ENCODE measurements at regions not wholly inside any gene's neighbourhood (a gene's known extent, or its start where the extent isn't known, plus 50 kb on each side); places are given as distances from the start of the nearest gene placed in this dataset.

GRCh38 chr1:87926131-87926830, 597.6 kb downstream of the LMO4 start:
- H4K20me1 ChIP-seq (ENCODE audit: insufficient read depth, low read depth, low read length) = no peaks in the 10 kb centered on the region
- H3K79me2 ChIP-seq (ENCODE audit: low read length) = no peaks in the 10 kb centered on the region
- H3K9me2 ChIP-seq (replicated peaks; ENCODE audit: insufficient read depth, low read length) = no peaks in the 10 kb centered on the region

DNA sequence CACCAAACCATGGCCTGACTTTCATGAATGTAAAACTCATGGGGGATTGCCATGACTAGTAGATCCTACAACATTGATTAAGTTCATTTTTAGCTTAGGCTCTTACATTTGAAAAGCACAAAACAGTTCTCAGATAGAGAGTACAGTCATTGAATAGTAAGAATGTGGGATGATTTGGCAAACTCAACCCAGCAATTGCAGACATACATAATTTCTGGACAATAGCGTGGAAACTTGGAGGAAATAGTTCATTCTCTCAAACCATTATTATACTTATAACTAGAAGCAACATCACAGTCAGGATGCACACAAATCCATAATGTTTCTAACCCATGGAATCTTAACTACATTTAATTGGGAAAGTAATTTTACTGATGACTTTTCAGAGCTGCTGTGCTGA, 598.2 kb downstream of the LMO4 start:
- no peak overlapping the region for H3K9ac ChIP-seq (ENCODE audit: low read length)
- H3K4me1 ChIP-seq (ENCODE audit: low read length) = no peaks in the 10 kb centered on the region
- H2AFZ ChIP-seq (ENCODE audit: low read length) = no peak overlapping the region
- H3K9me2 ChIP-seq (replicated peaks; ENCODE audit: insufficient read depth, low read length) = no peaks in the 10 kb centered on the region
- no peak overlapping the region for H3K4me3 ChIP-seq (ENCODE audit: low read length)
- no peak for DNase-seq
- H3K9me3 ChIP-seq (ENCODE audit: low read length) = peaks cover 4% of the 10 kb centered on the region
- no peak overlapping the region for H3K4me2 ChIP-seq (ENCODE audit: low read depth, low read length, poor library complexity, severe bottlenecking)
- no peaks in the 10 kb centered on the region for H3K27me3 ChIP-seq (ENCODE audit: low read length)
- no peaks in the 10 kb centered on the region for H3K79me2 ChIP-seq (ENCODE audit: low read length)
- no peak overlapping the region for H3K27ac ChIP-seq (ENCODE audit: low read length)
- no peaks in the 10 kb centered on the region for H4K20me1 ChIP-seq (ENCODE audit: insufficient read depth, low read depth, low read length)
- H3K36me3 ChIP-seq (ENCODE audit: insufficient read depth, low read length) = no peaks in the 10 kb centered on the region

More at GRCh38 chr1:87926131-87926830, 597.6 kb downstream of the LMO4 start:
- no peak overlapping the region for H3K27ac ChIP-seq (ENCODE audit: low read length)
- H3K4me2 ChIP-seq (ENCODE audit: low read depth, low read length, poor library complexity, severe bottlenecking) = no peak overlapping the region
- H2AFZ ChIP-seq (ENCODE audit: low read length) = no peak overlapping the region
- DNase-seq = no peak
- H3K4me3 ChIP-seq (ENCODE audit: low read length) = no peak overlapping the region
- H3K4me1 ChIP-seq (ENCODE audit: low read length) = no peaks in the 10 kb centered on the region
- H3K9me3 ChIP-seq (ENCODE audit: low read length) = peaks cover 4% of the 10 kb centered on the region
- H3K36me3 ChIP-seq (ENCODE audit: insufficient read depth, low read length) = no peaks in the 10 kb centered on the region
- H3K27me3 ChIP-seq (ENCODE audit: low read length) = no peaks in the 10 kb centered on the region
- H3K9ac ChIP-seq (ENCODE audit: low read length) = no peak overlapping the region

- Histone ChIP-seq H3K79me2 (ENCODE audit: low read length) (no peaks in the 10 kb centered on the region), H3K4me1 (ENCODE audit: low read length) (no peaks in the 10 kb centered on the region), H2AFZ (ENCODE audit: low read length) (no peak overlapping the region), H3K9ac (ENCODE audit: low read length) (no peak overlapping the region), H4K20me1 (ENCODE audit: insufficient read depth, low read depth, low read length) (no peaks in the 10 kb centered on the region), H3K9me2 (replicated peaks; ENCODE audit: insufficient read depth, low read length) (no peaks in the 10 kb centered on the region), H3K36me3 (ENCODE audit: insufficient read depth, low read length) (no peaks in the 10 kb centered on the region), H3K27ac (ENCODE audit: low read length) (no peak overlapping the region), H3K27me3 (ENCODE audit: low read length) (no peaks in the 10 kb centered on the region), H3K4me3 (ENCODE audit: low read length) (no peak overlapping the region), H3K4me2 (ENCODE audit: low read depth, low read length, poor library complexity, severe bottlenecking) (no peak overlapping the region), H3K9me3 (ENCODE audit: low read length) (peaks cover 4% of the 10 kb centered on the region)
- no peak for DNase-seq
These were observed 599.0 kb downstream of the LMO4 start for GRCh38 chr1:87927391-87928280.

DNA sequence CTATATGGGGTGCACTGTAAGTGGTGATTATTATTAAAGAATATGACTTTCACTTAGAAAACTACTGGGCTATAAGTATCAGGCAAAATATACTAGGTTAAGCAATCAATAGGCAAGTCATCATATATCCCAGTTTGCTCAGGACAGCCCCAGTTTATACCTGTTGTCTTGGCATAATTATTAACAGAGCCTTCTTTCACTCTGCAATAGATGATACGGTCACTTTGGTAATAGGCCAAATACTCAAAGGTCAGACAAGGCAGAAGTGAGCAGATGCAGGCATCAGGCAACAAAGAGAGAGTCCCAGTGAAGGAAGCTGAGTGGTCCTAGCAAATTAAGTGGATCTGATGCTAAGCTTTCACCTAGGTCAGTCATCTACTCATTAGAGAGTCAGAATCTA, 599.9 kb downstream of the LMO4 start:
- no peaks in the 10 kb centered on the region for H3K27me3 ChIP-seq (ENCODE audit: low read length)
- peaks cover 4% of the 10 kb centered on the region for H3K9me3 ChIP-seq (ENCODE audit: low read length)
- H3K79me2 ChIP-seq (ENCODE audit: low read length) = no peaks in the 10 kb centered on the region
- H2AFZ ChIP-seq (ENCODE audit: low read length) = no peak overlapping the region
- H3K9ac ChIP-seq (ENCODE audit: low read length) = no peak overlapping the region
- H4K20me1 ChIP-seq (ENCODE audit: insufficient read depth, low read depth, low read length) = no peaks in the 10 kb centered on the region
- DNase-seq = no peak
- H3K4me2 ChIP-seq (ENCODE audit: low read depth, low read length, poor library complexity, severe bottlenecking) = no peak overlapping the region
- no peaks in the 10 kb centered on the region for H3K9me2 ChIP-seq (replicated peaks; ENCODE audit: insufficient read depth, low read length)
- H3K27ac ChIP-seq (ENCODE audit: low read length) = no peak overlapping the region
- H3K4me3 ChIP-seq (ENCODE audit: low read length) = no peak overlapping the region
- H3K4me1 ChIP-seq (ENCODE audit: low read length) = no peaks in the 10 kb centered on the region
- no peaks in the 10 kb centered on the region for H3K36me3 ChIP-seq (ENCODE audit: insufficient read depth, low read length)

DNA sequence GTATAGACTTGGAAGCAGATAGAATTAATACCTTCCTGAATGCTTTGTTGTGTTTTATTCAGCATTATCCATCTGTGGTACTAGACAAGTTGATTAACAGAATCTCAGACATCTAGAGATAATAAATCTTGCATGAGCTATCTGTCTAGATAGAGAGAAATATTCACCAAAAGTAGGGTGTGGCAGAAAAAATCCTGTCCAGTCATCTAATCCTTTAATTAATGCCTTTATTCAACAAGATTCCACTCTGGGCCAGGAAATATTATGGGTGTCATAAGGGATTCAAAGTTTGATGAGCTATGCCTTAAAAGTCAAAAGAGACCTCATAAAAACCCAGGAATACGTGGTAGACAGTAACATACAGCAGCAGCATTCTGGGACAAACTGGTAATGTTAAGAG, 601.2 kb downstream of the LMO4 start:
- DNase-seq = no peak
- no peaks in the 10 kb centered on the region for H3K4me1 ChIP-seq (ENCODE audit: low read length)
- no peaks in the 10 kb centered on the region for H3K9me2 ChIP-seq (replicated peaks; ENCODE audit: insufficient read depth, low read length)
- H2AFZ ChIP-seq (ENCODE audit: low read length) = no peak overlapping the region
- H3K9ac ChIP-seq (ENCODE audit: low read length) = no peak overlapping the region
- H4K20me1 ChIP-seq (ENCODE audit: insufficient read depth, low read depth, low read length) = no peaks in the 10 kb centered on the region
- no peaks in the 10 kb centered on the region for H3K27me3 ChIP-seq (ENCODE audit: low read length)
- H3K4me2 ChIP-seq (ENCODE audit: low read depth, low read length, poor library complexity, severe bottlenecking) = no peak overlapping the region
- H3K9me3 ChIP-seq (ENCODE audit: low read length) = peaks cover 4% of the 10 kb centered on the region
- H3K27ac ChIP-seq (ENCODE audit: low read length) = no peak overlapping the region
- no peaks in the 10 kb centered on the region for H3K36me3 ChIP-seq (ENCODE audit: insufficient read depth, low read length)
- no peaks in the 10 kb centered on the region for H3K79me2 ChIP-seq (ENCODE audit: low read length)
- no peak overlapping the region for H3K4me3 ChIP-seq (ENCODE audit: low read length)

DNA sequence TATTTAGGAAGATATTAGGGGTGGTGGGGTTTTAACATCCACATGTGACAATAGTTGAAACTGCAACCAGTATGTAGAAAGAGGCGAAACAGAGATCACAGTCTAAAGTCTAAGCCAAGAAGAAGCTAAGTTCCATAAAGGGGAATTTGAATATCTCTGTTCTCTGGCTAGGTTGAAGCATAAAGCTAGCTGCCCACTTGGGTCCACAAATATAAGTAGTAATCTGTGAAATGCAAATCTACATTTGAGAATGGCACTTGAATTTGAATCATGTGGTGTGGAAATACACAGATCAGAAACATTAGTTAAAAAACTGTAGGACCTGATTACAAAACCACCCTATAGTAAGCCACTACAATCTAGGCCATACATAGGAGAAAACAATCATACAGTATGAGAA, 602.1 kb downstream of the LMO4 start:
- Histone ChIP-seq H3K27ac (ENCODE audit: low read length) (no peak overlapping the region), H3K4me3 (ENCODE audit: low read length) (no peak overlapping the region), H3K79me2 (ENCODE audit: low read length) (no peaks in the 10 kb centered on the region), H3K4me1 (ENCODE audit: low read length) (no peaks in the 10 kb centered on the region), H3K9ac (ENCODE audit: low read length) (no peak overlapping the region), H3K9me2 (replicated peaks; ENCODE audit: insufficient read depth, low read length) (no peaks in the 10 kb centered on the region), H3K27me3 (ENCODE audit: low read length) (no peaks in the 10 kb centered on the region), H3K4me2 (ENCODE audit: low read depth, low read length, poor library complexity, severe bottlenecking) (no peak overlapping the region), H4K20me1 (ENCODE audit: insufficient read depth, low read depth, low read length) (no peaks in the 10 kb centered on the region), H3K9me3 (ENCODE audit: low read length) (peaks cover 4% of the 10 kb centered on the region), H3K36me3 (ENCODE audit: insufficient read depth, low read length) (no peaks in the 10 kb centered on the region), H2AFZ (ENCODE audit: low read length) (no peak overlapping the region)
- no peak for DNase-seq

- H3K27me3 ChIP-seq (ENCODE audit: low read length) = no peaks in the 10 kb centered on the region
- no peak overlapping the region for H3K9ac ChIP-seq (ENCODE audit: low read length)
- H3K4me1 ChIP-seq (ENCODE audit: low read length) = no peaks in the 10 kb centered on the region
- no peak overlapping the region for H3K4me3 ChIP-seq (ENCODE audit: low read length)
- no peaks in the 10 kb centered on the region for H4K20me1 ChIP-seq (ENCODE audit: insufficient read depth, low read depth, low read length)
- peaks cover 4% of the 10 kb centered on the region for H3K9me3 ChIP-seq (ENCODE audit: low read length)
- H3K36me3 ChIP-seq (ENCODE audit: insufficient read depth, low read length) = no peaks in the 10 kb centered on the region
- H3K27ac ChIP-seq (ENCODE audit: low read length) = no peak overlapping the region
- no peaks in the 10 kb centered on the region for H3K79me2 ChIP-seq (ENCODE audit: low read length)
- no peaks in the 10 kb centered on the region for H3K9me2 ChIP-seq (replicated peaks; ENCODE audit: insufficient read depth, low read length)
- no peak for DNase-seq
- H2AFZ ChIP-seq (ENCODE audit: low read length) = no peak overlapping the region
- no peak overlapping the region for H3K4me2 ChIP-seq (ENCODE audit: low read depth, low read length, poor library complexity, severe bottlenecking)
These were observed 604.5 kb downstream of the LMO4 start for GRCh38 chr1:87933171-87933570.

DNA sequence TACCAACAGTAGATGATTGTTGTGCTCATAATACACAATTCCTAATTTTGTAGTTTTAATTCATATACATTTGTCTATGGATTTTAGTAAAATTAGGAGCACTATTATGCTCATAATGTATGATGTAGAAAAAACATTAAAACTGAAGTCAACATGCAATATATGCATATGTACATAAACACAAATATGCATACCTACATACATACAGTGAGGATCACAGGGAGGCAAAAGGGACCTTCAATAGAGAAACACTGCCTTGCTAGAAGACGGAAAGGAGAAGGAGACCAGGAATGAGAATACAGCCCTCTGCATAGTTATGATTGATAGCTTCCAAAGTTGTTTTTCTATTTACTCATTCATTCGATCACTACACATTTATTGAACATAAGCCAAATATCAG, 606.5 kb downstream of the LMO4 start:
- no peaks in the 10 kb centered on the region for H3K27me3 ChIP-seq (ENCODE audit: low read length)
- no peaks in the 10 kb centered on the region for H3K9me2 ChIP-seq (replicated peaks; ENCODE audit: insufficient read depth, low read length)
- H2AFZ ChIP-seq (ENCODE audit: low read length) = no peak overlapping the region
- no peak overlapping the region for H3K27ac ChIP-seq (ENCODE audit: low read length)
- no peaks in the 10 kb centered on the region for H3K4me1 ChIP-seq (ENCODE audit: low read length)
- H3K36me3 ChIP-seq (ENCODE audit: insufficient read depth, low read length) = no peaks in the 10 kb centered on the region
- DNase-seq = no peak
- no peak overlapping the region for H3K4me2 ChIP-seq (ENCODE audit: low read depth, low read length, poor library complexity, severe bottlenecking)
- no peaks in the 10 kb centered on the region for H4K20me1 ChIP-seq (ENCODE audit: insufficient read depth, low read depth, low read length)
- no peaks in the 10 kb centered on the region for H3K79me2 ChIP-seq (ENCODE audit: low read length)
- H3K9me3 ChIP-seq (ENCODE audit: low read length) = peaks cover 4% of the 10 kb centered on the region
- no peak overlapping the region for H3K4me3 ChIP-seq (ENCODE audit: low read length)
- H3K9ac ChIP-seq (ENCODE audit: low read length) = no peak overlapping the region
